Tibial nerve (tissue), 4 donors: ENCODE measurements at regions not wholly inside any gene's neighbourhood (a gene's known extent, or its start where the extent isn't known, plus 50 kb on each side); places are given as distances from the start of the nearest gene placed in this dataset.

Experiments used
- DNase-seq, 2 donors: peaks; one replicate each; pipeline ENCODE4 v3.0.0-alpha.2; 2019; ENCODE audit warnings: low spot score in 2 of 2
- H3K27ac ChIP-seq, 4 donors: fragments of 200-600 bp; sonication (generic) in 3 of 4; one replicate each; pipeline ENCODE4 v1.5.1; 2017 to 2019; ENCODE audit warnings: mild to moderate bottlenecking in 1 of 4
- H3K27me3 ChIP-seq, 2 donors: fragments of 200-600 bp; sonication (generic) in 1 of 2; one replicate each; pipeline versions ENCODE4 v1.5.1 to v1.6.0; 2017 to 2019
- H3K36me3 ChIP-seq, 3 donors: fragments of 200-600 bp; sonication (generic); one replicate each; pipeline ENCODE4 v1.5.1; 2018 to 2019
- H3K4me1 ChIP-seq, 4 donors: fragments of 200-600 bp; sonication (generic) in 3 of 4; one replicate each; pipeline ENCODE4 v1.5.1; 2017 to 2019
- H3K4me3 ChIP-seq, 4 donors: fragments of 200-600 bp; sonication (generic) in 3 of 4; one replicate each; pipeline ENCODE4 v1.5.1; 2017 to 2019; ENCODE audit warnings: mild to moderate bottlenecking in 1 of 4, moderate library complexity in 1 of 4
- H3K9me3 ChIP-seq, 4 donors: fragments of 200-600 bp; sonication (generic) in 3 of 4; one replicate each; pipeline ENCODE4 v1.5.1; 2017 to 2019
- EP300 ChIP-seq, 2 donors: sonication (generic); formaldehyde crosslinking; IDR thresholded peaks; one replicate each; pipeline ENCODE4 v1.6.1; 2017; ENCODE audit warnings: antibody characterized with exemption in 2 of 2, mild to moderate bottlenecking in 1 of 2
- POLR2A ChIP-seq, 2 donors: fragments of 450-650 bp; IDR thresholded peaks; one replicate each; pipeline ENCODE4 v1.6.1; 2017; ENCODE audit warnings: antibody characterized with exemption in 2 of 2, mild to moderate bottlenecking in 2 of 2, moderate library complexity in 2 of 2
- WGBS, 2 donors: methylation state at CpG; one replicate each; pipeline ENCODE4 v1.1.5; 2018; 5-methylcytosine and 5-hydroxymethylcytosine counted together
- TF ChIP-seq, protein P1 (sequence below), 5 experiments: fragments of 200-600 bp in 3 of 5; fragments of 450-650 bp in 2 of 5; sonication (generic) in 3 of 5; IDR thresholded peaks; one replicate each; pipeline ENCODE4 v1.5.1; 2016 to 2019; ENCODE audit warnings: antibody characterized with exemption in 5 of 5, mild to moderate bottlenecking in 3 of 5, moderate library complexity in 2 of 5

- TF ChIP-seq, protein P1, sequence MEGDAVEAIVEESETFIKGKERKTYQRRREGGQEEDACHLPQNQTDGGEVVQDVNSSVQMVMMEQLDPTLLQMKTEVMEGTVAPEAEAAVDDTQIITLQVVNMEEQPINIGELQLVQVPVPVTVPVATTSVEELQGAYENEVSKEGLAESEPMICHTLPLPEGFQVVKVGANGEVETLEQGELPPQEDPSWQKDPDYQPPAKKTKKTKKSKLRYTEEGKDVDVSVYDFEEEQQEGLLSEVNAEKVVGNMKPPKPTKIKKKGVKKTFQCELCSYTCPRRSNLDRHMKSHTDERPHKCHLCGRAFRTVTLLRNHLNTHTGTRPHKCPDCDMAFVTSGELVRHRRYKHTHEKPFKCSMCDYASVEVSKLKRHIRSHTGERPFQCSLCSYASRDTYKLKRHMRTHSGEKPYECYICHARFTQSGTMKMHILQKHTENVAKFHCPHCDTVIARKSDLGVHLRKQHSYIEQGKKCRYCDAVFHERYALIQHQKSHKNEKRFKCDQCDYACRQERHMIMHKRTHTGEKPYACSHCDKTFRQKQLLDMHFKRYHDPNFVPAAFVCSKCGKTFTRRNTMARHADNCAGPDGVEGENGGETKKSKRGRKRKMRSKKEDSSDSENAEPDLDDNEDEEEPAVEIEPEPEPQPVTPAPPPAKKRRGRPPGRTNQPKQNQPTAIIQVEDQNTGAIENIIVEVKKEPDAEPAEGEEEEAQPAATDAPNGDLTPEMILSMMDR (IDR thresholded peaks at IDR 0.05) = no peak
- no peak for TF ChIP-seq EP300 (IDR thresholded peaks at IDR 0.05)
- no peak for TF ChIP-seq POLR2A (IDR thresholded peaks at IDR 0.05)
- WGBS, 2 donors = 97% methylated on average over 8 of the region's 8 CpGs
- Histone ChIP-seq H3K9me3 (no peaks in the 10 kb centered on the region), H3K27me3 (no peaks in the 10 kb centered on the region), H3K36me3 (no peaks in the 10 kb centered on the region), H3K4me1 (no peaks in the 10 kb centered on the region), H3K27ac (no peak overlapping the region), H3K4me3 (no peak overlapping the region)
- DNase-seq = no peak
Observed at GRCh38 chr16:65689726-65690125, 567.9 kb upstream of the CDH11 start.

- Histone ChIP-seq H3K4me1 (no peaks in the 10 kb centered on the region), H3K36me3 (no peaks in the 10 kb centered on the region), H3K9me3 (peaks cover 0 to 11% (median 1%) of the 10 kb centered on the region in 4 donors), H3K27ac (no peak overlapping the region), H3K27me3 (no peaks in the 10 kb centered on the region), H3K4me3 (no peak overlapping the region)
- 85 to 90% methylated on average over 1 of the region's 1 CpG for WGBS, 2 donors
- TF ChIP-seq POLR2A (IDR thresholded peaks at IDR 0.05) = no peak
- no peak for DNase-seq
Observed at GRCh38 chr16:65688301-65688700, 566.4 kb upstream of the CDH11 start.

DNA sequence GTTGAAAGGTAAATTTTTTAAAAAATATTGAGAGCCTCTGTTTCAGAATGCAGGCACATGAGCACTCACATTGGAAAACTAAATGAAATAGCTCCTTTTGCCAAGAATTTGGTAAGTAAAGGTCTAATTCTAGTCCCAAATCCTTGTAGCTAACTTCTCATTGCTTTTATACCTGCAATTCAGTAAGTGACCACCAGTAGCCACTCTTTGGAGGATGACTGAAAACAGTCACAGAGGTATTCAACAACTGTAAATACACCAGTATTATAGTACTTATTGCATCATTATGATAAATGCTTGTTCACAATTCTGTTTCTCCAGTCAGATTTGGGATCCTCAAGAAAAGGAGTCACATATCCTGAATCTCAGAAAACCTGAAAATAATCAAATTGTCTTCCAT lies 562.4 kb upstream of the CDH11 start:
- Histone ChIP-seq H3K4me1 (peaks cover 0 to 4% (median 0%) of the 10 kb centered on the region in 4 donors), H3K9me3 (peaks cover 0 to 20% (median 2%) of the 10 kb centered on the region in 4 donors), H3K4me3 (no peak overlapping the region), H3K36me3 (no peaks in the 10 kb centered on the region), H3K27me3 (no peaks in the 10 kb centered on the region), H3K27ac (no peak overlapping the region)
- no peak for DNase-seq
- TF ChIP-seq EP300 (IDR thresholded peaks at IDR 0.05) (no peak), POLR2A (IDR thresholded peaks at IDR 0.05) (no peak)
- TF ChIP-seq, protein P1 (IDR thresholded peaks at IDR 0.05) = no peak

DNA sequence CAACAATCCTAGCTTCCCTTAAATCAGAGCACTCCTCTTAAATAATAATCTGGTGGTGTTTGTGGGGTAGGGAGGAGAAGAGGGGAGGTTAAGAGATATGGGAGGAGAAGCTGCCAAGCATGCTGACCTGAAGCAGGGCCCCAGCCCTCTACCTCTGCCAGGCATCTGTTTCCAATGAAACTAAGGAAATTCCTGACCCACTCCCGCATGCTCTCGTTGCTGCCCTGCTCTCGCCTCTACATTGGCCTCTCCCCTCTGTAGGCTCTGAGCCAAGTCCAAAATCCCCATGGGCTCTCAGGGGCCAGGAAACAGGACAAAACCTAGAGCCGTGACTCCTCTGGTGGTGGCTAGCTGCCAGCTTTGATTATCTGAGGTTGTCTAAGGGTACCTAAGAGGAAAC lies 559.5 kb upstream of the CDH11 start:
- H3K4me1 ChIP-seq = peaks cover 0 to 4% (median 0%) of the 10 kb centered on the region in 4 donors
- H3K27me3 ChIP-seq = no peaks in the 10 kb centered on the region
- no peak overlapping the region for H3K4me3 ChIP-seq
- H3K36me3 ChIP-seq = no peaks in the 10 kb centered on the region
- no peak overlapping the region for H3K27ac ChIP-seq
- TF ChIP-seq POLR2A (IDR thresholded peaks at IDR 0.05) = no peak
- TF ChIP-seq, protein P1 (IDR thresholded peaks at IDR 0.05) = no peak
- no peak for TF ChIP-seq EP300 (IDR thresholded peaks at IDR 0.05)
- WGBS, 2 donors = 42 to 45% methylated on average over 4 of the region's 4 CpGs
- no peak for DNase-seq
- H3K9me3 ChIP-seq = peaks cover 0 to 20% (median 2%) of the 10 kb centered on the region in 4 donors

GRCh38 chr16:65679785-65680184 lies 557.9 kb upstream of the CDH11 start:
- WGBS, 2 donors = 85 to 90% methylated on average over 5 of the region's 5 CpGs
- Histone ChIP-seq H3K9me3 (peaks cover 0 to 20% (median 2%) of the 10 kb centered on the region in 4 donors), H3K27me3 (no peaks in the 10 kb centered on the region), H3K36me3 (no peaks in the 10 kb centered on the region), H3K27ac (no peak overlapping the region), H3K4me1 (peaks cover 0 to 4% (median 0%) of the 10 kb centered on the region in 4 donors), H3K4me3 (no peak overlapping the region)
- TF ChIP-seq POLR2A (IDR thresholded peaks at IDR 0.05) = no peak
- TF ChIP-seq, protein P1 (IDR thresholded peaks at IDR 0.05) = no peak
- TF ChIP-seq EP300 (IDR thresholded peaks at IDR 0.05) = no peak
- DNase-seq = no peak

- no peak overlapping the region for H3K4me3 ChIP-seq
Observed at GRCh38 chr16:65675161-65675560, 553.3 kb upstream of the CDH11 start.

More at GRCh38 chr16:65675161-65675560, 553.3 kb upstream of the CDH11 start:
- TF ChIP-seq, protein P1 (IDR thresholded peaks at IDR 0.05) = no peak
- TF ChIP-seq EP300 (IDR thresholded peaks at IDR 0.05) (no peak), POLR2A (IDR thresholded peaks at IDR 0.05) (no peak)
- H3K36me3 ChIP-seq = no peaks in the 10 kb centered on the region
- no peak for DNase-seq
- H3K27me3 ChIP-seq = no peaks in the 10 kb centered on the region
- H3K9me3 ChIP-seq = no peaks in the 10 kb centered on the region
- H3K4me1 ChIP-seq = no peaks in the 10 kb centered on the region
- H3K27ac ChIP-seq = no peak overlapping the region
- 31 to 47% methylated on average over 1 of the region's 1 CpG for WGBS, 2 donors
